Sigmoid colon (tissue), 3 donors: ENCODE measurements at regions not wholly inside any gene's neighbourhood (a gene's known extent, or its start where the extent isn't known, plus 50 kb on each side); places are given as distances from the start of the nearest gene placed in this dataset.

Experiments used
- CTCF ChIP-seq, 4 experiments: fragments of 450-650 bp in 3 of 4; fragments of 200-600 bp in 1 of 4; IDR thresholded peaks; one replicate each; pipeline ENCODE4 v1.5.1; 2016 to 2019; ENCODE audit warnings: antibody characterized with exemption in 4 of 4, mild to moderate bottlenecking in 3 of 4, moderate library complexity in 2 of 4
- POLR2A ChIP-seq, 2 donors: fragments of 450-650 bp; IDR thresholded peaks; one replicate each; pipeline ENCODE4 v1.6.1; 2016; ENCODE audit warnings: antibody characterized with exemption in 2 of 2, mild to moderate bottlenecking in 2 of 2, moderate library complexity in 2 of 2

- TF ChIP-seq POLR2A (IDR thresholded peaks at IDR 0.05) = no peak
- TF ChIP-seq CTCF (IDR thresholded peaks at IDR 0.05) = no peak
Observed at GRCh38 chr5:134055015-134055414, 50.2 kb upstream of the VDAC1 start.
